ENCODE measurements at regions not wholly inside any gene's neighbourhood (a gene's known extent, or its start where the extent isn't known, plus 50 kb on each side); places are given as distances from the start of the nearest gene placed in this dataset.
"Not testable (repeated sequence)": the region's sequence is repeated elsewhere in the genome, so short reads cannot be mapped to it uniquely, and the experiment has no call there.

DNA sequence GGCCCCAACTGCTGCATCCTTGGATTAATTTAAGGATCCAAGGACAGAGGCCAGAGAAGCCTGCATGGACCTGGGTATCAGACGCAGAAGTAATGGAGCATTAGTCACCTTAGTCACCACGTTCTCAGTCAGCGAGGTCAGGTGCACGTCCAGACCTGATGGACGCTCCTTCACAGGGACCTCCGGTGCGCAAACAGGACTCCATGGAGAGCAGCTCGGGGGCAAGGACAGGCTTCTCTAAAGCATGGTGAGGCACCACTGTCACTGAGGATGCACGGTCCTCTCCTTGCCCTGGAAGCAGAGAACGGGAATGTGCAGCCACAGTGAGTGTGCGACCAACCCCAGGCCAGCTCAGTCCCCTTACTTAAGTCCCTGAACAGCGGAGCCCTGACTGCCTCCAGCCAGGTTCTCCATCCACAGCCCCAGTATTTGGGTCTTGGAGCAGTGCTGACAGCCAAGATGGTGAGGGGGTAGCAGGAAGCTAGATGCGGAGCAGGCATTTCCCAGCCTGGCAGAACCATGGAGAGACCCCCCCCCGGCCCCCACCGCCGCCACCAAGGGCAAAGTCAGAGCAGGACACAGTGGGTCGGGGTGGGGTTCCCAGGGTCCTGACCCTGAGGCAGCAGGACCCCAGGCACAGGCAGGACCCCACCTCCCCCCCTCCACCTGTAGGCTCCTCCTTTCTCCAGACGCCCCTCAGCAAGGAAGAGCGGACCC is 253.4 kb upstream of the SFSWAP start:
- DNase-seq (ENCODE audit: low spot score): no peak

GRCh38 chr12:131458048-131458374 is 252.9 kb upstream of the SFSWAP start:
- DNase-seq (ENCODE audit: low spot score): no peak

DNA sequence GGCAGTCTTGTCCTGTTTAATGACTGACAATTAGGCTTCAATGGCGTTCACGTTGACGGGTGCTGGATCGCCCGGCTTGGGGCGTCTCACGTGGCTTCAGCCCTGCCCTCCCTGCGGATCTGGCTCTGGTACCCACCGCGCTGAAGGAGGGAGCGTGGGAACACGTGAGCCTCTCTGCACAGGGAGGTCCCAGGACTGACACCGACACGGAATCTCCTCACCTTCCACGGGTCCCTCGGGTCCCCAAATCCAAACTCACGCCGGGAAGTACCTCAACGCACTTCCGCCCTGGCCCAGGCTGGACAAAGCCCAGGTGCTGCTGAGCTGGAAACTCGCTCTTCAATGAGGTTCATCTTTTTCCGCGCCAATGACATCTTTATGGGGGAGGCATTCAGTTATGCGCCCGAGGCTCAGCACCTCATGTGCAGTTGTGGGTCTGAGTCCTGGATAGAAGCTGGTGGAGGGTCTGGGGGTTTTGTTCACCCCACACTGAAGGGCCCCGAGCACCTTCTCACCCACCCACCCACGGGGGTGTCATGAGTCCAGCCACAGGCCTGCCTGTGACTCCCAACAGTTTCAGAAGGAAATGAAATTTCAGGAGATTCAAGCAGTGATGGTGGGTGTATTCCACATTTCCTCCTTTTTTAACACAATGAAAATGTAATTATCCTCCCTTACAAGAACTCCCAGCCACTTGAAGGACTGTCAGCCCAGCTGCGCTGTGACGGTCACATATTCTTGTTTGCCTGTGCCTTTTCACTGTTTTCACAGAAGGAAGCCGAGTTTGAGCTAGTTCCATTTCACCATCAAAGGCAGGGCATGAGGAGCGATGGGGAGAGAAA is 251.7 kb upstream of the SFSWAP start:
- DNase-seq (ENCODE audit: low spot score): no peak

DNA sequence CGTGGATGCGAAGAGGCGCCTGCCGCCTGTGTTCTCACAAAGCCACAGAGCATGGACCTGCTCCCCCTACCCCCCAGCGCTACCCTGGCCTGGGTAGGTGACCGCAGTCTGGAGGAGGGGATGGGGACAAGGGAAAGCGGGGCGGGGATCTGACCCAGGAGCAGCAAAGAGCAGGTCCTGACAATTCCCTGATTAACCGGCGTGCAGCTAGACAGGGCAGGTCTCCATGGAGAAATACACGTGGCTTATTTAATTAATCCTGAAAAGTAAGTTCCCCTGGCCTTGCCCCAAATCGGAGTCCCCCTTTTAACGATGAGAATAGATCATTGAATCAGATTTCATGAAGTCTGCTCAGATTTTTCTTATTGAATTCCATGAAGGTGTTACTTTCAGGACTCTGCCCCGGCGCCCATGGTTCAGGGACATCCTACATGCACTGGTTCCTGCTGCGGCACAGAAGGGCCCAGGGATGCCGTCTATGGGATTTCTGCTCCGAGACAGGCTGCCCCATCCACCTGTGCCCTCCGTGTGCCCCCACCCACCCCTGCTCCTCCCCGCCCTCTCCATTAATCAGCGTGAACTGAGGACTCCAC is 251.0 kb upstream of the SFSWAP start:
- DNase-seq (ENCODE audit: low spot score): no peak

- DNase-seq (ENCODE audit: low spot score): no peak
Observed at GRCh38 chr12:131460520-131460919, 250.4 kb upstream of the SFSWAP start.

DNA sequence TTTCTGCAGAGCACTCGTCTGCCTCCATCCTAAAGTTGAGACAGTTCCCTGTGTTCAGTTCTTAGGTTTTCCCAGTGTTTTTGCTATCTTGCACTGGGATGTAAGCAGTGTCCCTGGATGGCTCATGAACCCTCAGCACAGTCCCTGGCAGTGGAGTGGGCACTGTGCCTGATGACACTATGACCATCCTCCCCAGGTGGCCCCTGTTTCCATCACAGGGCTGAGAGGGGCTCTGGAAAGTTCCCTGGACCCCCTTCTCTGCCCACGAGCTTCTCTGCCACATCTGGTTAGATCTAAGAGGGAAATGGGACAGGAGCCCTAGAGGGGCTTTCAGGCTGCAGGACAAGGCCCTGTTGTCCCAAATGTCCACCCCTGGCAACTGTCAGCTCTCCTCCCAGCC is 249.8 kb upstream of the SFSWAP start:
- no peak for DNase-seq (ENCODE audit: low spot score)

- DNase-seq (ENCODE audit: low spot score): no peak
Observed at GRCh38 chr12:131463174-131463573, 247.7 kb upstream of the SFSWAP start.

DNA sequence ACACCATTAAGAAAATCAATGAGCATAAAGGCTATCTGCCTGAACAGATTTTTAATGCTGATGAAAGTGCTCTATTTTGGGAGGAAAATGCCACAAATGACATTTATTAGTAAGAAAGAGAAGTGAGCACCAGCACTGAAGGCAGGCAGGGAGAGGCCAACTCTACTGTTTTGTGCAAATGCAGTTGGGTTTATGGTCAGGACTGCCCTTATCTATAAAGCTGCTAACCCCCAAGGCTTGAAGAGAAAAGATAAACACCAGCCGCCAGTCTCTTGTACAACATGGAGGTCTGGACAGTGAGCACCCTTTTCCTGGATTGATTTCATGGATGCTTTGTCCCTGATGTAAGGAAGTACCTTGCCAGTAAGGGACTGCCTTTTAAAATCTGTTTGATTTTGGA is 246.8 kb upstream of the SFSWAP start:
- no peak for DNase-seq (ENCODE audit: low spot score)

DNA sequence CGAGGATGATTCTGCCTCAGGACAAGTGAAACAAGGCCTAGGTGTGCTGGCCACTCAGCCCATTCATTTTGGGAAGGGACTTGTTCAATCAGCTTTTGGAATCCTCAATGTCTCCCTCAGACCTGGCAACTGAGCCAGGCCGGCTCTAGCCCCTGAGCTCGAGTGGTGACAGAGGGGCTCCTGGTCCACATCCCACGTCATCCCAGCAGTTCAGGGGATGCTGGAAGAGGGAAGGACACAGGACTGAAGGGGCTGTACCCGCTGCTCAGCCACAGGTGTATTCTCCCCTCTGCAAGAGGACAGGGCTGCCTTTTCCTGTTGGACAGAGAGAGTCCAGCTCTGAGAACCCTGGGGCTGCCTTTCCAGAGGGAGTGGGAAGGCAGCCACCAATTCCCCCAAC is 244.6 kb upstream of the SFSWAP start:
- DNase-seq (ENCODE audit: low spot score): no peak

DNA sequence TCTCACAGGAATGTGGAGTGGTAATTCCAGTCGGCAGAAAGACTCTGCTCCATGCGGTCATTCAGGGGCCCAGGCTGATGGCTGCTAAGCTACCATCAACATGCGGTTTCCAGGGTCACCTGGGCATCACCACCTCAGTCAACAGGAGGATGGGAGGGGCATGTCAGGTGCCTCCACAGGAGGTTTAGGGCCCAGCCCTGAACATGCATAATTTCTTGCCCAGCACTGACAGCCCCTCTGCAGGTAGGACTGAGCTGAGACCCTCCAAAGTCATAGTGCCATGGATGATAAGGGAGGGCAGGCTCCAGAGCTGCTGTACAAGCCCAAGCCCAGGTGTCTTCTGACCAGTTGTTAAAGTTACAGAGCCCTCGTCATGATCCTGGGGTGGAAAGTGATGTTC is 244.0 kb upstream of the SFSWAP start:
- no peak for DNase-seq (ENCODE audit: low spot score)

GRCh38 chr12:131468206-131468605 is 242.7 kb upstream of the SFSWAP start:
- DNase-seq (ENCODE audit: low spot score): no peak

GRCh38 chr12:131469945-131470344 is 240.9 kb upstream of the SFSWAP start:
- not testable (repeated sequence) for DNase-seq (ENCODE audit: low spot score)

- DNase-seq (ENCODE audit: low spot score): no peak
Observed at GRCh38 chr12:131471271-131471905, 239.5 kb upstream of the SFSWAP start.

DNA sequence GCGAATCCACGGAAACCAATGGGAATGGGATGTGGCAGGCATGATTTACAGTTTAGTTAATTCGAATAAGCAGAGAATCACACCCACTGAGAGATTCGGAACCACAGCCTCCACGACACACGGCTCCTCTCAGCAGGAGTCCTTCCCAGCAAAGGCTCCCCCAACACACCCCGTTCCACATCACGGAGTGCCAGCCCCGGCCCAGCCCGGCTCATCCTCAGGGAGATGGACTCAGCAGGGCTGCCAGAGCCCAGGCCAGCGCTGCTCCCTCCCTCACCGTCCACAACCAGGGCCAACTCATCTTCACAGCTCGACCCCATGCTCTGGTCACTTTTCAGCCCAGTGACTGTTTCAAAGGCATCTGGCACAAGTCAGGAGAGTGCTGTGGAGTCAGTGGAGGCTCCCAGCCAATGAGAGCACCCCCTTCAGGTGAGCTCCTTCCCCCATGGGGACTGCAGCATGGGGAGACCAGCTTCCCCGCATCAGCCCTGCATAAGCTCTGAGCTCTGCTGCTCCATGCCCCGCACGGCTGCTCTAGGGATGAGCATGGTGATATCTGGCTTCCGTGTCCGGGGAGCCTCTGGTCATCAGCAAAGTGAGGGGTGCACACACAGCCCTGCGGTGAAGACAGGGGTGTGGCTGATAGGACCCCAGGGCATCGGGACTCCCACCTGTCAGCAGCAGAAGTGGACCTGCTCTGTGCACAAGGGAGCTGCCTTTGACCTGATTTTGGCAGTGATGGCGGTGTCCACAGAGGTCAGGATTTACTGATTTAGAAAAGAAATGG is 238.8 kb upstream of the SFSWAP start:
- no peak for DNase-seq (ENCODE audit: low spot score)

GRCh38 chr12:131473261-131473660 is 237.6 kb upstream of the SFSWAP start:
- no peak for DNase-seq (ENCODE audit: low spot score)

GRCh38 chr12:131473741-131474709 is 236.9 kb upstream of the SFSWAP start:
- no peak for DNase-seq (ENCODE audit: low spot score)

DNA sequence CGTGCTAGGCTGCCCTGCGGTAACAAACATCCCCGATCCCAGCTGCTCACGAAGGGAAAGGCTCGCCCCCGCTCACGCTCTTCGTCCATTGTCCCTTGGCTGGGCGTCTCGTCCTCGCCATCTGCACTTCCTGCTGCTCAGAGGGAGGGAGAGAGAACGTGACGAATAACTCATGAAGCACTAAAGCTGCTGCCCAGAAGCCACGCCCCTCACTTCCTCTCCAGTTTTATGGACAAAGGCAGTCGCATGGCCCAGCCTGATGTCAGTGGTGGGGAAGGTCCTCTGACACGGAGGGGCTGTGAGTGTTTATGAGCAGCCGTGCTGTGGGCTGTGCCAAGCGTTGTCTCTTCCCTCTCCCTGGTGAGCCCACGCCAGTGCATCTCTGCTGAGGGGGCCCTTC is 235.9 kb upstream of the SFSWAP start:
- DNase-seq (ENCODE audit: low spot score): not testable (repeated sequence)

DNA sequence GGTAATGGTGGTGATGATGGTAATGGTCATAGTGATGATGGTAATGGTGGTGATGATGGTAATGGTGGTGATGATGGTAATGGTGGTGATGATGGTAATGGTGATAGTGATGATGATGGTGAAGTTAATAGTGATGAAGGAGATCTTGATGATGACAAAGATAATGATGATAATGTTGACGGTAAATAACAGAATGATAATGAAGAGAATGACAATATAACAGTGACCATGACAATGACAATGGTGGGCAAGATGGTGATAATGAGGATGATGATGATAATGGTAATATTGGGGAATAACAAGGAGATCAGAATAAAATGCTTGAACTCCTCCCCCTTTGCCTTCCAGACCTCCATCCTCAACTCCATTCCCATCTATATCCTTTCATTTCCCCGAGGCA is 233.3 kb upstream of the SFSWAP start:
- DNase-seq (ENCODE audit: low spot score): no peak

GRCh38 chr12:131478468-131478867 is 232.4 kb upstream of the SFSWAP start:
- no peak for DNase-seq (ENCODE audit: low spot score)

DNA sequence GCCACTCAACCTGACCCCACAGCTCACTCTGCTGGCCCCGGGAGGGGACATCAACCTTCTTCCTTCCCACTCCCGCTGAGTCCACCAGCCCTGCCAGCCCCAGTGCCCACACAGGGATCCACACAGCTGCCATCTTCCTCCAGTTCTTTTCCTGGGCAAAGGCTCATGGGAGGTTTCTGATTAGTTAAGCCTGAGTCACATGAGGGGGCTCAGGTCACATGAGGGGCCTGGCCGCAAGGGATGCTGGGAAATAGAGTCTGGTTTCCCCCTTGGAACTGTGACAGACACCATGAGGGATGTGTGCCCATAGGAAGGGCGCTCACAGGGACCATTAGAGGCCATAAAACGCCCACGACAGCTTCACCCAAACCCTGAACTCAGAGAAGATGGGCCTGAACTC is 228.7 kb upstream of the SFSWAP start:
- no peak for DNase-seq (ENCODE audit: low spot score)

DNA sequence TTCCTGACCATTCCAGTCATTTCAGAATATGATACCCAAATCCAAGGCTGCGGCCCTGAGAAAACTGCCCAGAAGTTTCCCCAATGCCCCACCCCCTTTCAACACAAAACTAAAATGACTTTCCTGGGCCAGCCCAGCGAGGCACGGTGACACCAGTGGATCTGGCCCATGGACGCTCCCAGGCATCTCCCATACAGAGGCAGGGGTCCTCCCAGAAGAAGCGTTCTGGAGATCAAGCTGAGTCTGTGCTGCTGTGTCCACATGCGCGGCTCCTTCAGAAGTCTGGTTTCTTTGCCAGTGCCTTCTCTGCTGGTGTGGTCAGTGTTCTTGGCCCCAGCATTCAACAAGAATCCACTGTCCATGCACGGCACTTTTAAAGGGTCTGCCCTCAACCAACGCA is 228.2 kb upstream of the SFSWAP start:
- no peak for DNase-seq (ENCODE audit: low spot score)

Data from AG20443 (cell line).